ENCODE measurements at regions not wholly inside any gene's neighbourhood (a gene's known extent, or its start where the extent isn't known, plus 50 kb on each side); places are given as distances from the start of the nearest gene placed in this dataset.

- Histone ChIP-seq H4K20me1 (ENCODE audit: control insufficient read depth, insufficient read depth, low read length, poor library complexity, severe bottlenecking) (no peaks in the 10 kb centered on the region), H3K9me3 (ENCODE audit: control extremely low read depth in 1 of 3, control insufficient read depth in 2 of 3, insufficient read depth in 1 of 3, low read length in 2 of 3) (peaks cover 3 to 10% (median 3%) of the 10 kb centered on the region in 3 donors), H3K4me3 (ENCODE audit: control extremely low read depth in 1 of 5, extremely low read depth in 1 of 5, insufficient read depth in 1 of 5, low read depth in 2 of 5, low read length in 4 of 5) (no peak overlapping the region), H2AFZ (ENCODE audit: insufficient read depth, low read depth, low read length, poor library complexity, severe bottlenecking) (no peak overlapping the region), H3K79me2 (ENCODE audit: control insufficient read depth, insufficient read depth, low read length) (no peaks in the 10 kb centered on the region), H3K4me1 (ENCODE audit: control insufficient read depth in 2 of 2, insufficient read depth in 2 of 2, low read length in 2 of 2) (no peaks in the 10 kb centered on the region), H3K36me3 (replicated peaks in 1 of 2; ENCODE audit: control extremely low read depth in 1 of 2, control insufficient read depth in 1 of 2, extremely low read depth in 1 of 2, insufficient read depth in 2 of 2, low read length in 1 of 2) (no peaks in the 10 kb centered on the region), H3K27ac (ENCODE audit: low read length in 2 of 2) (no peak overlapping the region), H3K27me3 (replicated peaks in 1 of 4; ENCODE audit: control extremely low read depth in 1 of 4, control insufficient read depth in 3 of 4, insufficient read depth in 4 of 4, low read length in 3 of 4) (no peaks in the 10 kb centered on the region), H3K4me2 (replicated peaks; ENCODE audit: low read depth, low read length, poor library complexity, severe bottlenecking) (no peak overlapping the region), H3K9ac (ENCODE audit: low read length) (no peak overlapping the region)
- Mint-ChIP-seq H3K4me1 (no peaks in the 10 kb centered on the region), H3K27ac (no peak overlapping the region), H3K27me3 (no peaks in the 10 kb centered on the region), H3K4me3 (no peak overlapping the region), H3K9me3 (ENCODE audit: insufficient read depth) (peaks cover 11% of the 10 kb centered on the region)
- DNase-seq: no peak
- intact Hi-C loops (cut with micrococcal nuclease): no loop called here
- no peak for TF ChIP-seq EZH2 (IDR thresholded peaks at IDR 0.05; ENCODE audit: borderline replicate concordance, insufficient read depth, low read depth, low read length, poor library complexity, severe bottlenecking)
- TF ChIP-seq, protein P1, sequence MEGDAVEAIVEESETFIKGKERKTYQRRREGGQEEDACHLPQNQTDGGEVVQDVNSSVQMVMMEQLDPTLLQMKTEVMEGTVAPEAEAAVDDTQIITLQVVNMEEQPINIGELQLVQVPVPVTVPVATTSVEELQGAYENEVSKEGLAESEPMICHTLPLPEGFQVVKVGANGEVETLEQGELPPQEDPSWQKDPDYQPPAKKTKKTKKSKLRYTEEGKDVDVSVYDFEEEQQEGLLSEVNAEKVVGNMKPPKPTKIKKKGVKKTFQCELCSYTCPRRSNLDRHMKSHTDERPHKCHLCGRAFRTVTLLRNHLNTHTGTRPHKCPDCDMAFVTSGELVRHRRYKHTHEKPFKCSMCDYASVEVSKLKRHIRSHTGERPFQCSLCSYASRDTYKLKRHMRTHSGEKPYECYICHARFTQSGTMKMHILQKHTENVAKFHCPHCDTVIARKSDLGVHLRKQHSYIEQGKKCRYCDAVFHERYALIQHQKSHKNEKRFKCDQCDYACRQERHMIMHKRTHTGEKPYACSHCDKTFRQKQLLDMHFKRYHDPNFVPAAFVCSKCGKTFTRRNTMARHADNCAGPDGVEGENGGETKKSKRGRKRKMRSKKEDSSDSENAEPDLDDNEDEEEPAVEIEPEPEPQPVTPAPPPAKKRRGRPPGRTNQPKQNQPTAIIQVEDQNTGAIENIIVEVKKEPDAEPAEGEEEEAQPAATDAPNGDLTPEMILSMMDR (IDR thresholded peaks at IDR 0.05): no peak
- ChIA-PET CTCF (no interaction called here), POLR2A (no interaction called here)
- no peak for ATAC-seq (ENCODE audit: low read depth)
These were observed 419.5 kb upstream of the SORCS1 start for GRCh38 chr10:107583974-107584373.

DNA sequence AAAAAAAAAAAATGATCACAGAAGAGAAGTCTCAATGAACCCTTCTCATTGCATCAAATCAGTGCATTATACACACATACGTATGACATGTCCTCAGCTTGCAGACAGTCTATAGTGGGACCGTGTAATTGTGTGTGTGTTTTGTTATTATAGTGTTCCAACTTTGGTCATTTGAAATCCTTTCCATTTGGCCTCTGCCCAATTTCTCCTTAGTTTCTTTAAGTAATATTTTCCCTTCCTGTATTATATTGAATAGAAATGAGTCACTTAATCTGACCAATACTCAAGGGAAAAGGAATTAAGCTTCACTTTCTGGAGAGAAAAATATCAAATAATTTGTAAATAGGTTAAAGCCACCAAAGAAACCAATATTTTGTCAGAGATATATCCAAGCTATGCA, 415.5 kb upstream of the SORCS1 start:
- Mint-ChIP-seq H3K4me1 (no peaks in the 10 kb centered on the region), H3K27me3 (no peaks in the 10 kb centered on the region), H3K27ac (no peak overlapping the region), H3K4me3 (no peak overlapping the region), H3K9me3 (ENCODE audit: insufficient read depth) (peaks cover 5% of the 10 kb centered on the region)
- no peaks in the 10 kb centered on the region for H3K36me3 ChIP-seq (replicated peaks in 1 of 2; ENCODE audit: control extremely low read depth in 1 of 2, control insufficient read depth in 1 of 2, extremely low read depth in 1 of 2, insufficient read depth in 2 of 2, low read length in 1 of 2)
- no peak overlapping the region for H3K27ac ChIP-seq (ENCODE audit: low read length in 2 of 2)
- H2AFZ ChIP-seq (ENCODE audit: insufficient read depth, low read depth, low read length, poor library complexity, severe bottlenecking): no peak overlapping the region
- WGBS (ENCODE audit: insufficient coverage): no CpG with 5 or more reads among the region's 2 CpGs
- no peak overlapping the region for H3K4me2 ChIP-seq (replicated peaks; ENCODE audit: low read depth, low read length, poor library complexity, severe bottlenecking)
- no peaks in the 10 kb centered on the region for H4K20me1 ChIP-seq (ENCODE audit: control insufficient read depth, insufficient read depth, low read length, poor library complexity, severe bottlenecking)
- no peaks in the 10 kb centered on the region for H3K79me2 ChIP-seq (ENCODE audit: control insufficient read depth, insufficient read depth, low read length)
- no peak overlapping the region for H3K4me3 ChIP-seq (ENCODE audit: control extremely low read depth in 1 of 5, extremely low read depth in 1 of 5, insufficient read depth in 1 of 5, low read depth in 2 of 5, low read length in 4 of 5)
- DNase-seq (no peak), ATAC-seq (ENCODE audit: low read depth) (no peak)
- ChIA-PET CTCF (no interaction called here), POLR2A (no interaction called here)
- H3K9me3 ChIP-seq (ENCODE audit: control extremely low read depth in 1 of 3, control insufficient read depth in 2 of 3, insufficient read depth in 1 of 3, low read length in 2 of 3): peaks cover 0 to 3% (median 0%) of the 10 kb centered on the region in 3 donors
- intact Hi-C loops (cut with micrococcal nuclease): no loop called here
- H3K9ac ChIP-seq (ENCODE audit: low read length): no peak overlapping the region
- TF ChIP-seq, protein P1 (IDR thresholded peaks at IDR 0.05): no peak
- no peak for TF ChIP-seq EZH2 (IDR thresholded peaks at IDR 0.05; ENCODE audit: borderline replicate concordance, insufficient read depth, low read depth, low read length, poor library complexity, severe bottlenecking)
- no peaks in the 10 kb centered on the region for H3K27me3 ChIP-seq (replicated peaks in 1 of 4; ENCODE audit: control extremely low read depth in 1 of 4, control insufficient read depth in 3 of 4, insufficient read depth in 4 of 4, low read length in 3 of 4)
- H3K4me1 ChIP-seq (ENCODE audit: control insufficient read depth in 2 of 2, insufficient read depth in 2 of 2, low read length in 2 of 2): no peaks in the 10 kb centered on the region

Data from B cell (primary cell).